ENCODE measurements at regions not wholly inside any gene's neighbourhood (a gene's known extent, or its start where the extent isn't known, plus 50 kb on each side); places are given as distances from the start of the nearest gene placed in this dataset.
"Not testable (repeated sequence)": the region's sequence is repeated elsewhere in the genome, so short reads cannot be mapped to it uniquely, and the experiment has no call there.

DNA sequence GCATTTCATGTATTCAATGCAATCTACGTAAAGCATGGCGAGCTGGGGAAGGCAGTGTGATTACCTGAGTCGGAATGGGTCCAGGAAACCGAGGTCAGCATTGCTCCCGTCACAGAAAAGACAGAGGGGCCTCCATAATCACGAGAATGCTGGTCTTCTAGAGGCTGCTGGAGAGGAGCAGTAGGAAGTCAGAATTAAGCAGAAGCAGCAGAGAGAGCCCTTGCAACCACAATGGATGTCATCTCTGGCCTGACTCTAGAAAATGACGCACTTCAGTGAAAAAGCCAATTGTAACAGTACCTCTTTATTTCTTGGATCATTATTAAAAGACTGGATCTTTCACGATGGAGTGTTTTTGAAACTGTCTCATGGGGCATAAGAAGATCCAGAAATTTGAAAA is 69.5 kb upstream of the FOXN3 start:
- no peak for DNase-seq

DNA sequence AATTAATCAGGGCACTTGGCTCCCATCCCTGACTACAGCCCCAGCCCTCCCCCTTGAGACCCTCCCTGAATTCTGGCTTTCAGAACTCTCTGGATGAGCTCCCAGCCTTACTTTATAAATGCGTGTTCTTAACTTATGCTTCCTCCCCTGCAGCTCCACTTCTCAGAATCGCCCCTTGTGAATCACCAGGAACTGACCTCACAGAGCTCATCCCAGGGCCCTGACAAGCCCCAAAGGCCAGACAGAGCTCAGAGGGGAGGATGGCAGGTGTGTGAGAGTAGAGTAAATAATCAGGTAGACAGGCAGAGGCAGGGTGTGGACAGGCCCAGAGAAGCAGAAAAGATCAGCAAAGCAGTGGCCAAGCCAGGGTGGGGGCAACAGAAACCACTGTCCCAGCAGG is 68.2 kb upstream of the FOXN3 start:
- no peak for DNase-seq

DNA sequence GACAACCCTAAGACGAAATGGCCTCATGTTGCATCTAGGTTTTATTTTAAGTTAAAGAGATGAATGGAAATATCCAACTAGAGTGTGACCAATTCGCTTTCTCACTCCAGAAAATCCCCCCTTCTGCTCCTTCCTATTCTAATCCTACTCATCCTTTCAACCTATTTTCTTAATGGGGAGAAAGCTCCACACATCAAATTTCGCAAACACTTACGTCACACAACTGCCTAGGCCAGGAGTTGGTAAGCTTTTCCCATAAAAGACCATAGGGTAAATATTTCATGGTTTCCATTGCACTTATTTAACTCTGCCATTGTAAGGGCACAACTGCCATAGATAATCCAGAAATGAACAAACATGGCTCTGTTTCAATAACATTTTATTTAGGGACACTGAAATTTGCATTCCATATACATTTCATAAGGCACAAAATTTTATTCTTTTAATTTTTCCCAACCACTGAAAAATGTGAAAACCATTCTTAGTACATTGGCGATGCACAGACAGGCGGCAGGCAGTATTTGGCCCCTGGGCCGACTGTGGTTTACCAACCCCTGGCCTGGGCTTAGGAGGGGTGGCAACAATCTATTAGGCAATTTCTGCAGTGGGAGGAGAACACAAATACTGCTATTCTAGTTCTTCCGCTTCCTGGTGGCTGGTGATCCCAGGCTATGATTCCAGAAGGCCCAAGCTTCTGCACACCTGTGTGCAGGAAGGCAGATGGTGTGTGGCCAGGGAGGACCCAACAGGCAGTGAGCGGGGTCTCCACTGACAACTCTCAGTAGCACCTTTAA is 67.2 kb upstream of the FOXN3 start:
- no peak for DNase-seq

DNA sequence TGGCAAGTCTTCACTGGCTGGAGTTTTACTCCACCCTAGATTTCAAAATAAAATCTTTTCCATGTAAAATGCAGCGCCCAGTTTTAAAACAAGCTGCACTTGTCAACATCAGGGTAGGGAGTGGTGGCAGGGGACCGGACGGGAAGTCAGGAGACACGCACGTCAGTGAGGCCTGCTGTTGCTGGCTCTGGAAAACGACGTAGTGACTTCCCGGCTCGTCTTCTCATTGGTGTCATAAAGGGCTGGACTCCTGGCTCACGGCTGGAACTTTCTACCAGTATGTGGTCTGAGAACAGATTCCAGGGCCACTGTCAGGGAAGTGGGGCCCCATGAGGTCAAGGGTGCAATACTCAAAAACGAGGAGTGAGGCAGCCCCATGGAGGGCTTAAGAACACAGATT is 64.2 kb upstream of the FOXN3 start:
- no peak for DNase-seq

DNA sequence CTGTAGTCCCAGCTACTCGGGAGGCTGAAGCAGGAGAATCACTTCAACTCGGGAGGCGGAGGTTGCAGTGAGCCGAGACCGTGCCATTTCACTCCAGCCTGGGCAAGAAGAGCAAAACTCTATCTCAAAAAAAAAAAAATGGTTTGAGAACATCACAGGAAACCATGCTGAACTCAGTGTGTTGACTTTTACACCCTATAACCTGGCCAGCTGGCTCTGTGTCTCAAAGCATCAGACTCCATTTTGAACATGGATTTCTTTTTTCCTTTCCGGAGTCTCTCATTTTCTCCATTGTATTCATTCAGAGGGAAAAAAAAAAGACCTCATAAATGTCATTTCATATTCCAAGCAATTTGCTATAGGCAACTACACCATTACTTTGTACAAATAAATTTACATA is 63.2 kb upstream of the FOXN3 start:
- no peak for DNase-seq

DNA sequence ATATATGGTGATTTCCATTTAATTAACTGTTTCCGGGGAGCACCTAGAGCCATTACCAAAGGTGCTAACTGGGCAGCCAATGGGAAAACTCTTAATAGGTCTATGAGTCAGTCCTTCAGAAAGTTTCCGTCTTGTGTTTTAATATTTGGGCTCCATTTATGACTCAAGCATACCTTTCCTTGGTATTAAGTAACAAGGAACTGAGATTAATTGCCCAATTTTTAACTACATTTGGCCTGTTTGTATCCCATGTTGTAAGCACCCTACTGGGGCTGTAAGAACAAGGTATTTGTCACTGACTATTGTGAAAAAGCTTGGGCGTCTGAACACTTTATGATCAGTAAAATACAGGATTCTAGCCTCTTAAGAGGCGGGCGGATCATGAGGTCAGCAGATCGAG is 62.8 kb upstream of the FOXN3 start:
- no peak for DNase-seq

DNA sequence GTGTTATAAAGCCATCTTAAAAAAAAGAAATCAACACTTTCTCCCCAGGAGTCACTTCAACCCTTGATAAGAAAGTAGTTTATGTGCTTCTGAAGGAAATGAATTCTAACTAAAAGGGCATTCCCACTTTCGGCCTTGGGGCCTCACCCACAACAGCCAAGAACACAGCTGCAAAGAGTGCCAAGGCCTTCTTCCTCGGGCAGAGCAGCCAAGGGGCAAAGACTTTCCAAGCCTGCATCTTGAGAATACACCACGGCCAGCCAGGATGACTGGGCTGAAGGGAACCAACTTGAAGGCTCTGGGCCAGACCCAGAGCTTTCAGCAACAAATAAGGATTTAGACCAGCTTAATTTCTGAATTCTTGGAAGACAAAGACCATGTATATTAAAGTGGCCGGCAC is 60.4 kb upstream of the FOXN3 start:
- DNase-seq: no peak

DNA sequence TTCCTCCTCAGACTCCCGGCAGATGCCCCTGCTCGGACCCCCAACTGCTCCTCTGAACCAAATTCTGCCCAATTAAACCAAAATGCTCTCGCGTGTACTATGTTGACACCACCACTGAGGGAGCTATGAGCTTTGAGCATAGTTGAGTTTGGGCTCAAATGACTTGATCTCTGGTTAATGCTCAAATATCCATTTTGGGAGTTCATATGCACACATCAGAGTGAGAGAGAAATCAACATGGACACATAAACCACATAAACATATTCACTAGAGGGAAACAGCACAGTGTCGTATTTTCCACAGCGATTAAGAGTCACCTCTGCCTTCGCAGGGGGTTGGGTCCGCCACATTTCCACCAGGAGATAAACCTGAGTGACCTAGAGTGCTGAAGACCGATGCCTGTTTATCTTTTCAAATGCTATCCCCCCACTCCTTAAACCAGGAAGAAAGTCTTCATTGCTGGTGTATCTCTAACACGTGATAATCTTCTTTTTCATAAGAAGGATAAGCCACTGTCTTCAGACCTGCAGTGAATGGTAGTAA is 59.4 kb upstream of the FOXN3 start:
- no peak for DNase-seq

DNA sequence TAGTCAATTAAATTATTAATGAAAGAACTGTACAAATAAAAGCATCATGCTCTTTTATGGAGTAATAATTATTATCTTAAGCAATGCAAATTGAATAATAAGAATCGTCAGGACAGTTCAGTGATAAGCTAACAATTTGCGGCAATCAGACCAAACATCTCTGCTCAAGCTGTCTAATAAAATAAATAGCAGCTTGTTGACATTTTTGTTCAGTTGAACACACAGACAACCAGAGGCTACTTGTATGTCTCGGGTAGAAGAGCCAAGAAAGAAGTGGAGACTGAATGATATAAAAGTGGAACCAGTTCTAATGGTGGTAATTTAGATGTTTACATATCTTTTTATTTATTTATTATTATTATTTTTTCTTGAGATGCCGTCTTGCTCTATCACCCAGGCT is 57.4 kb upstream of the FOXN3 start:
- DNase-seq: no peak

DNA sequence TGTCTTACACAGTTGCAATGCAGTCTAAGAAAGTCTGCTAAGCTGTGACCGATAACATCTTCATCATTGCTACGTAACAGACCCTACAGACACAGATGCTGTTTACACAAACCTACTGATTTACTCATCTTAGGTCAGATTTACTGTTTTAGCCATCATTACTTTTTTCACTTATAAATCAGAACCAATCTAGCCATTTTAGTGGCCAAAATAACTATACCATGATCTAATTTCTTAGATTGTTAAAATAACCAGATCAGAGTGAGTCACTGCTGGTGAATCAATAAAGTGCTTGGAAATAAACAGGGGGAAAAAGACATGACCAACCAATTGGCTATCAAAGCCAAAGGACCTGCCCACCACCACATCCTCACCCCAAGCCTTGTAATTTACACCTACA is 57.0 kb upstream of the FOXN3 start:
- no peak for DNase-seq

DNA sequence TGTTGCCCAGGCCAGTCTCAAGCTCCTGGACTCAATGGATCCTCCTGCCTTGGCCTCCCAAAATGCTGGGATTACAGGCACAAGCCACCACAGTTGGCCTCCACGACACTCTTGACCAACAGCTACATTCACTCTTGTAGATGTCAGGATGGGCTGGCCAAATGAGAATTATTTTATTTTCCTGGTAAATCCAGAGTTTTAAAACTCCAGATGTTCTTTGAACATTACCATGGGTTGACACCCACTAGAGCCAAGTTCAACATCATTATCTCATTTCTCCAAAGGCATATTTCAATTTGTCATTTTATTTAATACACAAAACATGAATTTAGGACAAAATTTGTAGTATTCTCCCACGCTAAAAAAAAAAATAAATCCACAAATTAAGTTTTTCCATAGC is 56.5 kb upstream of the FOXN3 start:
- no peak for DNase-seq

DNA sequence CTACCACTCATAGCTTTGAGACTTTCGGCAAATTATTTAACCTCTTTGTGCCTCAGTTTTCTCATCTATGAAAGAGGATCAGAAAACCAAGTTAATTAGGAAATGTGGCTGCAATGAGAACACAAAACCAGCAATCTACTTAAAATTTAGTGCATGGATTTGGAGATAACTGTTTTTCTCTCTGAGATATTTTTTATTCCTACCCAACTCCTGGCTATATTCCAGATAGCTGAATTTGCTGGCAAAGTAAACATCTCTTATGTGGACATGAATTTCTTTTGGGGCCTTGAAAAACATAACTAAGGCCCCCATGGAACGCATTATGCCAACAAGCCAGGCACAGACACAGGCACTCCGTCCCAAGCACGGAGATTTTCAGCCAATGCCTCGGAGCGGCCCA is 53.4 kb upstream of the FOXN3 start:
- DNase-seq: no peak

DNA sequence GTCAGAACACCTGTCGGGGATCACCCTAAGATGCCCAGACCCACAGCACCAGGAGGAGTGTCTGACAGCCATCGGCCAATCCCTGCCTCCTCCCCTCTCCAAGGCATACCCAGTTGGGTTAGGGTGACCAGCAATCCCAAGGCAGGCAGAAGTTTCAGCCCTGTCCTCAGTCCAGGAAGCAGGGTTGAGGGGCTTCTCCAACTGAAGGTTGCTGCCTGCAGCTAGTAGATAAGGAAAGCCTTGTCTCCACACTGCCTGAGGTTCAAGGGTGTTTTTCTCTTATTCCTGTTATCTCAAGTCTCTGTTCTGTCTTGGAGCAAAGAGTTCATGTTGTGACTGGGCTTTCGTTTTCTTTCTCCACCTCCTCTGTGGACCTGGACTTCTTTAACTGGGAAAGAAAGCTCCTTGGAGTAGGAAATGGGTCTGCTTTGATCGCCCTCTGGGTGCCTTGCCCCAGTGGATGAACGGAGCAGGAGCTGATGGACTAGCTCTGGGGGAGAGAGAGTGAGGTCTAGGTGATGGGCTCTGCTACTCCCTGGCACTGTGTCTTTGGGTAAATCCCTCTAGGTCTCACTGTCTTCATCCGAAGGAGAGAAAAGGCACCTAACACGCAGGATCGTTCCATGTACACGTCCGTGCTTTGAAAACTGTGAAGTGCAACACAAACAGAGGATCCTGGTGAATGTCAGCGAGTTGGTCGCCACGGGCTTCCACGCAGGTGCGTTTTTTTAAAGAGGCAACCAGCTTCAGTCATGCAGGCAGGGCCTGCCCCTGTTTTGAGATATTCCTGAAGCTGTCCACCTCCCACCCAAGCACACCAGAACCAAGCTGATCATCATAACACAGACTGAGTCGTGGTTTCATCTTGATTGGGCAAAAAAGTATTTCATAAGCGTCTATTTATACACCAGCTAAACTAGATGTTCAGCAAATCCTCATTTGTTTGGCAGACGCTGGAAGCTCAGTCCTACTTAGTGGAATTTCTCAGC is 52.5 kb upstream of the FOXN3 start:
- DNase-seq: no peak

DNA sequence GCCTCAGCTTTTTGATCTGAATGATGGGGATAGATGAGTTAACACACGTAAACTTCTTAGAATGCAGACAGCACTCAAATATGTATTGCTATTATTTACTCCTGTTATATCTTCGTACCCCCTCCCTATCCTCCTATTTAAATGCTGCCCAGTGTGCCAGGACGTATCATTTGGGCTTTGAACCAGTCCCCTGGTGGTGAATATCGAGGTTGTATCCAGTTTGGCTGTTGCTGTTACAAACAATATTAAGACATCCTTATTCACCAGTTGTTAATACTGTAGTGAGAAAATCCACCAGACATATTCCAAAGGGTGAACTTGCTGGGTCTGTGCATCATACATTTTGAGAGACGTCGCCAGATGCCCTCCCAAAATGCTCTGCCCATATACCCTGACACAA is 51.5 kb upstream of the FOXN3 start:
- no peak for DNase-seq

DNA sequence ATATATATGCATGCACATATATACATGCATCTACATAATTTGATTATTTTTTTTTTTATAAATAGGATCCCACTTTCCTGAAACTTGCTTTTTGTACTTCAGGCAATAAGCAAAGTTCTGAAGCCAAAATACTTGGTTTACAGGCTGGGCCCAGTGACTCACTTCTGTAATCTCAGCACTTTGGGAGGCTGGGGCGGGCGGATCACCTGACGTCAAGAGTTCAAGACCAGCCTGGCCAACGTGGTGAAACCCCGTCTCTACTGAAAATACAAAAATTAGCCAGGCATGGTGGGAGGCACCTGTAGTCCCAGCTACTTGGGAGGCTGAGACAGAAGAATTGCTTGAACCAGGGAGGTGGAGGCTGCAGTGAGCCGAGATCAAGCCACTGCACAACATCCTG is 51.0 kb upstream of the FOXN3 start:
- DNase-seq: not testable (repeated sequence)

DNA sequence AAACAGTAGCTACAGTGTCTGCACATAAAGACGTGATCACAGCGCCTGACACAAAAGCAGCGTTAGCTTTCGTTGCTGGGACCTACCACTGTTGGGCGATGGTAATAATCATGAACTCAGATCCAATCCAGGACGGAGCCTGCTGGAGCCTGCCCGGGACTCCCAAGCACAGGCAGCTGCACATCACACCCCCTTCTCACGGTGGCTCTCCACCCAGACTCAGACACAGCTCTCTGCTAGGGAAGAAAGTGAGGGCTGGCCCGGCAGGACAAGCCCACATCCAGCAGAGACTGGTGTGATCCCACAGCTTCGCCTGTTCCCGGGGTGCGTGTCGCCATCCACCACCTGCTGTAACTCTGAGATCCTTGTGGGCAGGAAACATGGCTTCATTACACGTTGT is 49.9 kb upstream of the FOXN3 start:
- DNase-seq: no peak

Data from NCI-H82 (cell line).